ENCODE measurements at regions not wholly inside any gene's neighbourhood (a gene's known extent, or its start where the extent isn't known, plus 50 kb on each side); places are given as distances from the start of the nearest gene placed in this dataset.

- Histone ChIP-seq H2AFZ (ENCODE audit: low read length) (no peak overlapping the region), H3K4me3 (ENCODE audit: low read length, poor library complexity, severe bottlenecking) (no peak overlapping the region), H3K4me1 (ENCODE audit: insufficient read depth, low read length, poor library complexity, severe bottlenecking) (no peaks in the 10 kb centered on the region), H4K20me1 (ENCODE audit: insufficient read depth, low read length, poor library complexity, severe bottlenecking) (no peaks in the 10 kb centered on the region), H3K9ac (ENCODE audit: low read depth, low read length, poor library complexity, severe bottlenecking) (no peak overlapping the region), H3K9me2 (replicated peaks; ENCODE audit: low read depth, low read length) (no peaks in the 10 kb centered on the region; the same call in 1 of the 2 replicates), H3K9me3 (ENCODE audit: insufficient read depth, low read depth, low read length) (no peaks in the 10 kb centered on the region), H3K4me2 (ENCODE audit: low read depth, low read length, poor library complexity, severe bottlenecking) (no peak overlapping the region), H3F3A (ENCODE audit: low read depth) (no peaks in the 10 kb centered on the region), H3K79me2 (ENCODE audit: insufficient read depth, low read length) (no peaks in the 10 kb centered on the region), H3K27me3 (ENCODE audit: insufficient read depth, low read length, poor library complexity, severe bottlenecking) (no peaks in the 10 kb centered on the region), H3K36me3 (ENCODE audit: insufficient read depth, low read length) (no peaks in the 10 kb centered on the region)
- TF ChIP-seq CTCF (conservative IDR thresholded peaks at IDR 0.05; ENCODE audit: low read length): no peak
- TF ChIP-seq EZH2phosphoT487 (IDR thresholded peaks at IDR 0.05; ENCODE audit: borderline replicate concordance): no peak
These were observed 254.3 kb upstream of the LYZL1 start for GRCh38 chr10:29034592-29034991.

GRCh38 chr10:29035721-29036120 lies 253.1 kb upstream of the LYZL1 start:
- Histone ChIP-seq H3K9me2 (replicated peaks; ENCODE audit: low read depth, low read length) (no peaks in the 10 kb centered on the region; the same call in 1 of the 2 replicates), H3K4me1 (ENCODE audit: insufficient read depth, low read length, poor library complexity, severe bottlenecking) (no peaks in the 10 kb centered on the region), H4K20me1 (ENCODE audit: insufficient read depth, low read length, poor library complexity, severe bottlenecking) (no peaks in the 10 kb centered on the region), H3K9me3 (ENCODE audit: insufficient read depth, low read depth, low read length) (no peaks in the 10 kb centered on the region), H3K9ac (ENCODE audit: low read depth, low read length, poor library complexity, severe bottlenecking) (no peak overlapping the region), H3K79me2 (ENCODE audit: insufficient read depth, low read length) (no peaks in the 10 kb centered on the region), H3K27me3 (ENCODE audit: insufficient read depth, low read length, poor library complexity, severe bottlenecking) (no peaks in the 10 kb centered on the region), H3K36me3 (ENCODE audit: insufficient read depth, low read length) (no peaks in the 10 kb centered on the region), H2AFZ (ENCODE audit: low read length) (no peak overlapping the region), H3F3A (ENCODE audit: low read depth) (no peaks in the 10 kb centered on the region), H3K4me2 (ENCODE audit: low read depth, low read length, poor library complexity, severe bottlenecking) (no peak overlapping the region), H3K4me3 (ENCODE audit: low read length, poor library complexity, severe bottlenecking) (no peak overlapping the region)
- no peak for TF ChIP-seq EZH2phosphoT487 (IDR thresholded peaks at IDR 0.05; ENCODE audit: borderline replicate concordance)
- no peak for TF ChIP-seq CTCF (conservative IDR thresholded peaks at IDR 0.05; ENCODE audit: low read length)

GRCh38 chr10:29037348-29038113 lies 251.3 kb upstream of the LYZL1 start:
- TF ChIP-seq CTCF (conservative IDR thresholded peaks at IDR 0.05; ENCODE audit: low read length) (no peak), EZH2phosphoT487 (IDR thresholded peaks at IDR 0.05; ENCODE audit: borderline replicate concordance) (no peak)

More at GRCh38 chr10:29037348-29038113, 251.3 kb upstream of the LYZL1 start:
- no peaks in the 10 kb centered on the region for H3K79me2 ChIP-seq (ENCODE audit: insufficient read depth, low read length)
- H3K36me3 ChIP-seq (ENCODE audit: insufficient read depth, low read length): no peaks in the 10 kb centered on the region
- H3K9me2 ChIP-seq (replicated peaks; ENCODE audit: low read depth, low read length): no peaks in the 10 kb centered on the region
- no peaks in the 10 kb centered on the region for H3K9me3 ChIP-seq (ENCODE audit: insufficient read depth, low read depth, low read length)
- no peaks in the 10 kb centered on the region for H3F3A ChIP-seq (ENCODE audit: low read depth)
- no peak overlapping the region for H3K9ac ChIP-seq (ENCODE audit: low read depth, low read length, poor library complexity, severe bottlenecking)
- no peaks in the 10 kb centered on the region for H4K20me1 ChIP-seq (ENCODE audit: insufficient read depth, low read length, poor library complexity, severe bottlenecking)
- no peak overlapping the region for H3K4me2 ChIP-seq (ENCODE audit: low read depth, low read length, poor library complexity, severe bottlenecking)
- H2AFZ ChIP-seq (ENCODE audit: low read length): no peak overlapping the region
- no peak overlapping the region for H3K4me3 ChIP-seq (ENCODE audit: low read length, poor library complexity, severe bottlenecking)
- no peaks in the 10 kb centered on the region for H3K4me1 ChIP-seq (ENCODE audit: insufficient read depth, low read length, poor library complexity, severe bottlenecking)
- H3K27me3 ChIP-seq (ENCODE audit: insufficient read depth, low read length, poor library complexity, severe bottlenecking): no peaks in the 10 kb centered on the region

Data from Loucy (cell line).